Activated CD8-positive, alpha-beta T cell treated with anti-CD3 and anti-CD28 coated beads, Interleukin-2, amount 10 ng/mL, durations not matched to agents 7 days and 5 days (primary cell): ENCODE measurements at regions not wholly inside any gene's neighbourhood (a gene's known extent, or its start where the extent isn't known, plus 50 kb on each side); places are given as distances from the start of the nearest gene placed in this dataset.
"Not testable (repeated sequence)": the region's sequence is repeated elsewhere in the genome, so short reads cannot be mapped to it uniquely, and the experiment has no call there.

Experiments
- ATAC-seq: fragments of 150-1000 bp; cut with Tn5 transposase; one replicate; pipeline ENCODE4 v1.10.0; 2021; ENCODE audit warnings: moderate library complexity
- CTCF ChIA-PET: fragments of 350-600 bp; sonication (Branson Sonifier 250); formaldehyde crosslinking; loops from one replicate; lab custom pipeline; 2021; ENCODE audit warnings: antibody characterized with exemption; lab: Charles Lee
- POLR2A ChIA-PET: fragments of 350-600 bp; sonication (Branson Sonifier 250); formaldehyde crosslinking; loops from one replicate; lab custom pipeline; 2021; ENCODE audit warnings: antibody characterized with exemption; lab: Charles Lee
- DNase-seq: peaks from one replicate; pipeline ENCODE4 v3.0.0-alpha.2; 2020
- H3K27ac Mint-ChIP-seq: one replicate; pipeline ENCODE4 v1.8.0; 2021; ENCODE audit warnings: mild to moderate bottlenecking, mixed read lengths
- H3K27me3 Mint-ChIP-seq: one replicate; pipeline ENCODE4 v1.8.0; 2021; ENCODE audit warnings: low read depth, mixed read lengths
- H3K36me3 Mint-ChIP-seq: one replicate; pipeline ENCODE4 v1.8.0; 2021; ENCODE audit warnings: low read depth, mixed read lengths
- H3K4me1 Mint-ChIP-seq: one replicate; pipeline ENCODE4 v1.8.0; 2021; ENCODE audit warnings: low read depth, mixed read lengths
- H3K4me3 Mint-ChIP-seq: one replicate; pipeline ENCODE4 v1.8.0; 2021; ENCODE audit warnings: mild to moderate bottlenecking, mixed read lengths
- H3K9me3 Mint-ChIP-seq: one replicate; pipeline ENCODE4 v1.8.0; 2022; ENCODE audit warnings: mixed read lengths; ENCODE audit not compliant: insufficient read depth

DNA sequence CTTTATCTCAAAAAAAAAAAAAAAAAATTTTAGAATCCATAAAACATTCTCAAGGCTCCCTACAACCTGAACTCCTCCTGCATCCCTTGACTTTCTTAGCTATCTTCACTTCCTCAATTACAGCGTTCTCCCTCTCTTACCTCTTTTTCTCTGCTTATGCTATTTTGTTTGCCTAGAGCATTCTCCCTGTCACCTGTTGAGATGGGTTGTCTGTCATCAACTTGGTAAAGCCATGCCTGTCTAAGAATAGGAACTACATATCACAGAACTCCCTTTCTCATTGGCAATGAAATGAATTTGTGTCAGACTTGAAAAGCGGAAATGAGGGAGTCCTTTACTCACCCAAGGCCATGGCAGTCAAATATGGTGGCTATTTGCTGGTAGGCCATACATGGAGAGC is 129.6 kb upstream of the CACHD1 start:
- no peaks in the 10 kb centered on the region for H3K36me3 Mint-ChIP-seq
- no peak overlapping the region for H3K4me3 Mint-ChIP-seq
- no peak for DNase-seq
- no peak overlapping the region for H3K27ac Mint-ChIP-seq
- ChIA-PET POLR2A (no interaction called here), CTCF (no interaction called here)
- no peak for ATAC-seq
- H3K27me3 Mint-ChIP-seq: no peaks in the 10 kb centered on the region
- no peaks in the 10 kb centered on the region for H3K9me3 Mint-ChIP-seq
- H3K4me1 Mint-ChIP-seq: no peaks in the 10 kb centered on the region

DNA sequence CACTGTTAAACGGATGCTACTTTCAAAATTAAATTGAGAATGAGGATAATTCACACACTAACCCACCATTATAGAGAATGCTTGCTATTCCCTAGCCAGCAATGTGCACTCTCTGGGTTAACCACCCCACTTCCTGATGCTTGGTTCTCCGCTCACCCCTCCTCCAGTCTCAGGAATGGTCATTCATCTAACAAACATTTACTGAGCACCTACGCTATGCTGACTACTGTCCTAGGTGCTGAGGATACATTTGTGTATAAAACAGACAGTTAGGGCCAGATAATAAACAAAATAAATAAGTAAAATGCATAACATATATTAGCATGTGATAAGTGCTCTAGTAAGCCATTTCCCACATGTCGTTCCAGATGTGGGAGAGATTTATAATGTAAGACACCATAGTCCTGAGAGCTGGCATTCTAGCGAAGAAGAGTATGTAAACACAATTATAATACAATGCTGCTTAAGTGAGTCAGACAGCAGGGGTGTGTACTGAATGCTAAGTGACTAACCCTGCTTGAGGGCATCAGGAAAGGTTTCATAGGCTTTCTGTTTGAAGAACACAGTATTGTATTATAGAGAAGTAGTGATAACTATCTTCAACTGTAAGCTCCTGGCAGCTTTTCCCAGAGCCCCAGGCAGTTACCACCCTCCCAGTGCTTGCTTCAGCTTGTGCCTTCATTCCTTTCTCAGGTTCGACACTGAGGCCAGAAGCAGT is 126.7 kb upstream of the CACHD1 start:
- H3K36me3 Mint-ChIP-seq: no peaks in the 10 kb centered on the region
- no peaks in the 10 kb centered on the region for H3K4me1 Mint-ChIP-seq
- no peak overlapping the region for H3K4me3 Mint-ChIP-seq
- DNase-seq: no peak
- H3K27ac Mint-ChIP-seq: no peak overlapping the region
- H3K27me3 Mint-ChIP-seq: no peaks in the 10 kb centered on the region
- ATAC-seq: no peak
- ChIA-PET CTCF (no interaction called here), POLR2A (no interaction called here)
- H3K9me3 Mint-ChIP-seq: no peaks in the 10 kb centered on the region

- Mint-ChIP-seq H3K36me3 (no peaks in the 10 kb centered on the region), H3K4me3 (no peak overlapping the region), H3K27me3 (no peaks in the 10 kb centered on the region), H3K27ac (no peak overlapping the region), H3K9me3 (no peaks in the 10 kb centered on the region), H3K4me1 (no peaks in the 10 kb centered on the region)
- ChIA-PET CTCF (no interaction called here), POLR2A (no interaction called here)
- DNase-seq (no peak), ATAC-seq (no peak)
These were observed 126.1 kb upstream of the CACHD1 start for GRCh38 chr1:64343823-64344190.

GRCh38 chr1:64348270-64348960 is 121.5 kb upstream of the CACHD1 start:
- Mint-ChIP-seq H3K9me3 (no peaks in the 10 kb centered on the region), H3K27me3 (no peaks in the 10 kb centered on the region), H3K36me3 (no peaks in the 10 kb centered on the region), H3K27ac (no peak overlapping the region), H3K4me3 (no peak overlapping the region), H3K4me1 (no peaks in the 10 kb centered on the region)
- ChIA-PET POLR2A (no interaction called here), CTCF (no interaction called here)
- no peak for ATAC-seq
- no peak for DNase-seq

DNA sequence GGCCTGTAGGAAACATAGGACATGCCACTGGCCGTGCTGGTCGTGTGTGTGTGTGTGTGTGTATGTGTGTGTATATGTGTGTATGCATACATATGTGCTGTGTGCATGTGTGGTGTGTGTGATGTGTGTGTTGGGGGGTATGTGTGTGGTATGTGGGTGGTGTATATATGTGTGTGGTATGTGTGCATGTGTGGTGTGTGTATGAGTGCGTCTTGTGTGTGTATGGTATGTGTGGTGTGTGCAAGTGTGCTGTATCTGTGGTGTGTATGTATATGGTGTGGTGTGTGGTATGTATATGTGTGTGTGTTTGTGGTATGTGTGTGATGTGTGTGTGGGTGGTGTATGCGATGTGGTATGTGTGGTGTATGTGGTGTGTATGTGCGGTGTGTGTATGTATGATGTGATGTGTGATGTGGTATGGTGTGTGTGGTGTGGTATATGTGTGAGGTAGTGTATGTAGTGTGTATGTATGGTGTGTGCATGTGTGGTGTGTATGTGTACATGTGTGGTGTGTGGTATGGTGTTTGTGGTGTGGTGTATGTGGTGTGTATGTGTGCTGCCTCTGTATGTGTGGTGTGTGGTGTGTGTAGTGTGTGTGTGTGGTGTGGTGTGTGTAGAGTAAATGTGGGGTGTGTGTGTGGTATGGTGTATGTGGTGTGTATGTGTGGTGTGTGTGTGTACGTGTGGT is 120.8 kb upstream of the CACHD1 start:
- CTCF ChIA-PET: no interaction called here
- POLR2A ChIA-PET: no interaction called here
- no peaks in the 10 kb centered on the region for H3K27me3 Mint-ChIP-seq

GRCh38 chr1:64355534-64355933 is 114.4 kb upstream of the CACHD1 start:
- POLR2A ChIA-PET, CTCF ChIA-PET, H3K36me3 Mint-ChIP-seq, H3K4me3 Mint-ChIP-seq, H3K27me3 Mint-ChIP-seq, H3K27ac Mint-ChIP-seq, H3K4me1 Mint-ChIP-seq, H3K9me3 Mint-ChIP-seq, DNase-seq, ATAC-seq: not testable (repeated sequence)

More for the DNA sequence above, 120.8 kb upstream of the CACHD1 start:
- DNase-seq: no peak
- no peaks in the 10 kb centered on the region for H3K36me3 Mint-ChIP-seq
- no peaks in the 10 kb centered on the region for H3K4me1 Mint-ChIP-seq
- no peaks in the 10 kb centered on the region for H3K9me3 Mint-ChIP-seq
- no peak for ATAC-seq
- H3K27ac Mint-ChIP-seq: no peak overlapping the region
- no peak overlapping the region for H3K4me3 Mint-ChIP-seq

DNA sequence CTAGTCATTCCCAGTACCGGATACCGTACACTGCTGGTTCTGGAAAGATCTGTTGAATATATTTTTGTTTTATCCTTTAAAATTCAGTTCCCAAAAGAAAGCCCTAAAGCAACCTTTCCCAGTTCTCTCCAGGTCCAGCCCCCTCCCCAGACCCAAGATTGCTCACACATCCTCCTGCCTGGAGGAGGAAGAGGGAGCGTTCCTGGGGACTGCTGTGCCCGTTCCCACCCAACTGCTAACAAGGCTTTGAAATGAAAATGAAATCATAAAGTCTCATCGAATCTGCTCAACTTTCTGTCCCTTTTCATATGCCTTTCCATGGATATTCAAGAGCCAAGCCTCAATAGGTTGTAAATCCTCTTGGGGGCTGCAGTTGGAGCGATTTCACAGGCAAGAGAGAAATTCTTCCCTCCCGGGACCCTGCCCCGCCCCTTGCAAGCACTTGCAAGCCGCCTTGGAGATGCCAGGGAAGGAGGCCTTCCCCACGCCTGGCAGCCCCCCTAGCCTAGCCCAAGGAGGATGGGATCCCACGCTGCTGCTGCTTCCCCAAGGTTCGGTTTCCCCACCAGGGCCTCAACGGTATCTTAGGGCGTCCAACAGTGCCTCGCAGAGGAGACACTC is 113.2 kb upstream of the CACHD1 start:
- Mint-ChIP-seq H3K4me1 (no peaks in the 10 kb centered on the region), H3K4me3 (no peak overlapping the region), H3K9me3 (no peaks in the 10 kb centered on the region), H3K27ac (no peak overlapping the region), H3K36me3 (no peaks in the 10 kb centered on the region), H3K27me3 (peaks cover 5% of the 10 kb centered on the region)
- DNase-seq: no peak
- POLR2A ChIA-PET: no interaction called here
- no peak for ATAC-seq
- CTCF ChIA-PET: no interaction called here

GRCh38 chr1:64357422-64357821 is 112.5 kb upstream of the CACHD1 start:
- Mint-ChIP-seq H3K4me1 (no peaks in the 10 kb centered on the region), H3K27me3 (peaks cover 5% of the 10 kb centered on the region), H3K4me3 (no peak overlapping the region), H3K27ac (no peak overlapping the region), H3K9me3 (no peaks in the 10 kb centered on the region), H3K36me3 (no peaks in the 10 kb centered on the region)
- ChIA-PET CTCF (no interaction called here), POLR2A (no interaction called here)
- no peak for ATAC-seq
- no peak for DNase-seq

- ChIA-PET POLR2A (no interaction called here), CTCF (no interaction called here)
- DNase-seq (no peak), ATAC-seq (no peak)
- Mint-ChIP-seq H3K4me1 (no peaks in the 10 kb centered on the region), H3K36me3 (no peaks in the 10 kb centered on the region), H3K4me3 (no peak overlapping the region), H3K9me3 (no peaks in the 10 kb centered on the region), H3K27me3 (peaks cover 5% of the 10 kb centered on the region), H3K27ac (no peak overlapping the region)
These were observed 111.2 kb upstream of the CACHD1 start for GRCh38 chr1:64358692-64359091.

DNA sequence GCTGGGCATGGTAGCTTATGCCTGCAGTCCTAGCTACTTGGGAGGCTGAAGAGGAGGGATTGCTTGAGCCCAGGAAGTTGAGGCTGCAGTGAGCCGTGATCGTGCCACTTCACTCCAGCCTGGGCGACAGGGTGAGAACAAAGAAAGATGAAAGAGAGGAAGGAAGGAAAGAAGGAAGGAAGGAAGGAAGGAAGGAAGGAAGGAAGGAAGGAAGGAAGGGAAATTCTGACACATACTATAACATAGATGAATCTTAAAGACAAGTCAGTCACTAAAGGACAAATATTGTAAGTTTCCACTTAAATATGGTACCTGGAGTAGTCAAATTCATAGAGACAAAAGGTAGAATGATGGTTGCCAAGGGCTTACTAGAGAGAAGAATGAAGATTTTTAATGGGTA is 108.0 kb upstream of the CACHD1 start:
- Mint-ChIP-seq H3K27ac (no peak overlapping the region), H3K27me3 (peaks cover 9% of the 10 kb centered on the region), H3K4me3 (no peak overlapping the region), H3K9me3 (no peaks in the 10 kb centered on the region), H3K4me1 (no peaks in the 10 kb centered on the region), H3K36me3 (no peaks in the 10 kb centered on the region)
- POLR2A ChIA-PET: no interaction called here
- DNase-seq (no peak), ATAC-seq (no peak)
- CTCF ChIA-PET: no interaction called here

DNA sequence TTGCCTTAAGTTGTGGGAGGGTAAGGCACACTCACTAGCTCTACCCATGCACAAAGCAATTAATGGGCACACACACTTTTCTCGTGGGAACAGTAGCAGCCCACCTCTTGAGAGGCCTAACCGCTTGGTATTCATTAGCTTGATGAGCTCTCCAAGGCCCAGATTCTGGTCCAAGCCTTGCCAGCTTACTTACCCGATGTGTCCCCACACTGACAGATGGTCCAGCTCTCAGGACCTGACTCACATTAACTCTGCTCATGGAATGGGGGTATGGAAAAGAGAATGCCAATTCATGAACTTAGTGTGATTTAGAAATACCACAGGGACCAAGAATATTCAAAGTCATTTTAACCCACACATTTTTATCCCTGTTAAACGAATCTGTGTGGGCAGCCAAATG is 106.8 kb upstream of the CACHD1 start:
- Mint-ChIP-seq H3K27ac (no peak overlapping the region), H3K9me3 (no peaks in the 10 kb centered on the region), H3K4me1 (no peaks in the 10 kb centered on the region), H3K4me3 (no peak overlapping the region), H3K36me3 (no peaks in the 10 kb centered on the region), H3K27me3 (peaks cover 9% of the 10 kb centered on the region)
- ChIA-PET POLR2A (no interaction called here), CTCF (no interaction called here)
- DNase-seq (no peak), ATAC-seq (no peak)

GRCh38 chr1:64363616-64364015 is 106.3 kb upstream of the CACHD1 start:
- DNase-seq: no peak
- no peak for ATAC-seq
- no peaks in the 10 kb centered on the region for H3K9me3 Mint-ChIP-seq
- no peaks in the 10 kb centered on the region for H3K36me3 Mint-ChIP-seq
- no peak overlapping the region for H3K27ac Mint-ChIP-seq
- H3K27me3 Mint-ChIP-seq: peaks cover 7% of the 10 kb centered on the region
- ChIA-PET POLR2A (no interaction called here), CTCF (no interaction called here)
- no peaks in the 10 kb centered on the region for H3K4me1 Mint-ChIP-seq
- no peak overlapping the region for H3K4me3 Mint-ChIP-seq
